HCT116 (cell line): ENCODE measurements at regions not wholly inside any gene's neighbourhood (a gene's known extent, or its start where the extent isn't known, plus 50 kb on each side); places are given as distances from the start of the nearest gene placed in this dataset.

Source experiments
- ATAC-seq: fragments of 200-7000 bp; cut with Tn5 transposase; 2 replicates; pipeline ENCODE4 v1.9.1; 2020; ENCODE audit warnings: mild to moderate bottlenecking, moderate library complexity
- BruUV-seq: library from RNA; stranded (reverse); fragments of 400-500 nt; replicated peaks from 2 replicates; lab custom pipeline; 2021; lab: Mats Ljungman, UMichigan
- CTCF ChIA-PET: fragments of 300-600 bp; sonication (Branson Sonifier 250); formaldehyde crosslinking; loops from one replicate; lab custom pipeline; 2021; ENCODE audit warnings: antibody characterized with exemption; lab: Charles Lee
- POLR2A ChIA-PET: fragments of 300-600, 350-600 bp; sonication (Branson Sonifier 250); formaldehyde crosslinking; loops from one replicate; lab custom pipeline; 2021; ENCODE audit warnings: antibody characterized with exemption; lab: Charles Lee
- RAD21 ChIA-PET, 2 experiments: fragments of 300-600 bp; sonication (Branson Sonifier 250); formaldehyde crosslinking; loops; one replicate each; lab custom pipeline; 2023; ENCODE audit warnings: low total read pairs in 2 of 2; ENCODE audit not compliant: uncharacterized antibody in 2 of 2, unreplicated experiment in 2 of 2, low non-redundant PET in 1 of 2; lab: Charles Lee
- DNase-seq: peaks from one replicate; pipeline ENCODE4 v3.0.0-alpha.2; 2010; ENCODE audit warnings: low read depth, low spot score
- H2AFZ ChIP-seq: fragments of 200-600 bp; shearing (Covaris generic), sonication (generic); 2 replicates; pipeline ENCODE4 v1.6.1; 2017; ENCODE audit warnings: low read depth, mixed run types, mixed read lengths, antibody characterized with exemption, low read length; ENCODE audit not compliant: poor library complexity, severe bottlenecking
- H3K27ac ChIP-seq: 2 replicates; pipeline ENCODE4 v1.5.1; 2012; ENCODE audit warnings: low read depth, low read length
- H3K27me3 ChIP-seq: fragments of 200-600 bp; sonication (generic); 2 replicates; pipeline ENCODE4 v1.6.1; 2016; ENCODE audit warnings: mixed run types, low read length, mixed read lengths; ENCODE audit not compliant: insufficient read depth
- H3K36me3 ChIP-seq, 2 experiments: fragments of 200-500 bp in 1 of 2; fragments of 200-600 bp in 1 of 2; sonication (Bioruptor generic) in 1 of 2; sonication (generic) in 1 of 2; 2 replicates each; pipeline versions ENCODE4 v1.5.1 to v1.6.1; 2014 to 2016; ENCODE audit warnings: low read length in 2 of 2, inconsistent platforms in 1 of 2, mixed read lengths in 1 of 2, mixed run types in 1 of 2; ENCODE audit not compliant: insufficient read depth in 2 of 2, control insufficient read depth in 1 of 2
- H3K4me1 ChIP-seq, 2 experiments: fragments of 200-600 bp in 1 of 2; sonication (generic) in 1 of 2; 2 replicates each; pipeline versions ENCODE4 v1.5.1 to v1.6.1; 2012 to 2017; ENCODE audit warnings: low read length in 2 of 2, inconsistent platforms in 1 of 2, mild to moderate bottlenecking in 1 of 2, mixed read lengths in 1 of 2, mixed run types in 1 of 2, moderate library complexity in 1 of 2; ENCODE audit not compliant: insufficient read depth in 2 of 2, control insufficient read depth in 1 of 2
- H3K4me2 ChIP-seq: fragments of 200-600 bp; sonication (generic); 2 replicates; pipeline ENCODE4 v1.6.1; 2017; ENCODE audit warnings: mixed run types, low read length, mixed read lengths
- H3K4me3 ChIP-seq, 2 experiments: fragments of 200-600 bp in 1 of 2; sonication (generic) in 1 of 2; replicated peaks in 1 of 2; 2 replicates each; pipeline ENCODE4 v1.5.1; 2011 to 2016; ENCODE audit warnings: low read length in 2 of 2, control low read depth in 1 of 2, low read depth in 1 of 2, mild to moderate bottlenecking in 1 of 2, mixed read lengths in 1 of 2, mixed run types in 1 of 2
- H3K79me2 ChIP-seq: fragments of 200-600 bp; sonication (generic); 2 replicates; pipeline ENCODE4 v1.6.1; 2017; ENCODE audit warnings: mild to moderate bottlenecking, mixed run types, low read length, moderate library complexity, mixed read lengths; ENCODE audit not compliant: insufficient read depth
- H3K9ac ChIP-seq: fragments of 200-600 bp; sonication (generic); 2 replicates; pipeline ENCODE4 v1.6.1; 2016; ENCODE audit warnings: low read length, mixed read lengths
- H3K9me2 ChIP-seq: fragments of 200-600 bp; sonication (generic), shearing (Covaris generic); 2 replicates; pipeline ENCODE4 v1.6.1; 2017; ENCODE audit warnings: mixed run types, mild to moderate bottlenecking, moderate library complexity; ENCODE audit not compliant: insufficient read depth
- H3K9me3 ChIP-seq, 2 experiments: fragments of 200-500 bp in 1 of 2; fragments of 200-600 bp in 1 of 2; sonication (Bioruptor generic) in 1 of 2; sonication (generic) in 1 of 2; 2 replicates each; pipeline ENCODE4 v1.6.1; 2014 to 2017; ENCODE audit warnings: low read length in 2 of 2, mixed read lengths in 2 of 2, inconsistent platforms in 1 of 2, low read depth in 1 of 2, mild to moderate bottlenecking in 1 of 2, mixed run types in 1 of 2, moderate library complexity in 1 of 2; ENCODE audit not compliant: control insufficient read depth in 1 of 2, insufficient read depth in 1 of 2
- H4K20me1 ChIP-seq: fragments of 200-600 bp; sonication (generic), shearing (Covaris generic); 2 replicates; pipeline ENCODE4 v1.6.1; 2017; ENCODE audit warnings: mixed run types, mild to moderate bottlenecking, moderate library complexity; ENCODE audit not compliant: insufficient read depth
- ATF3 ChIP-seq: IDR thresholded peaks from 2 replicates; pipeline ENCODE4 v1.6.1; 2012
- CTCF ChIP-seq, 3 experiments: fragments of 200-600 bp in 1 of 3; sonication (generic) in 1 of 3; IDR thresholded peaks in 2 of 3; conservative IDR thresholded peaks in 1 of 3; 2 replicates each; pipeline ENCODE4 v1.5.1; 2012 to 2017; ENCODE audit warnings: low read depth in 2 of 3, low read length in 2 of 3, antibody characterized with exemption in 1 of 3, borderline replicate concordance in 1 of 3, control low read depth in 1 of 3, mild to moderate bottlenecking in 1 of 3, mixed read lengths in 1 of 3, mixed run types in 1 of 3, moderate library complexity in 1 of 3; ENCODE audit not compliant: insufficient read depth in 1 of 3
- EZH2 ChIP-seq: fragments of 200-600 bp; sonication (generic); IDR thresholded peaks from 2 replicates; pipeline ENCODE4 v1.6.1; 2017; ENCODE audit warnings: antibody characterized with exemption, mixed run types
- EZH2phosphoT487 ChIP-seq: fragments of 200-600 bp; IDR thresholded peaks from 2 replicates; pipeline ENCODE4 v1.6.1; 2018; ENCODE audit warnings: antibody characterized with exemption, borderline replicate concordance
- REST ChIP-seq: IDR thresholded peaks from 2 replicates; pipeline ENCODE4 v1.6.1; 2012; ENCODE audit warnings: low read depth
- SIN3A ChIP-seq: IDR thresholded peaks from 2 replicates; pipeline ENCODE4 v1.6.1; 2012; ENCODE audit warnings: low read depth
- TCF7L2 ChIP-seq: IDR thresholded peaks from 2 replicates; pipeline ENCODE4 v1.7.0; 2011; ENCODE audit warnings: borderline replicate concordance, inconsistent platforms; ENCODE audit not compliant: insufficient read depth, insufficient read length; ENCODE audit errors: extremely low read depth
- YY1 ChIP-seq: IDR thresholded peaks from 2 replicates; pipeline ENCODE4 v1.6.1; 2011; ENCODE audit warnings: low read length, low read depth, moderate library complexity, mild to moderate bottlenecking; ENCODE audit not compliant: insufficient replicate concordance; ENCODE audit errors: extremely low read depth
- ZBTB33 ChIP-seq: IDR thresholded peaks from 2 replicates; pipeline ENCODE4 v1.6.1; 2011; ENCODE audit warnings: mild to moderate bottlenecking, low read length, moderate library complexity; ENCODE audit not compliant: insufficient replicate concordance; ENCODE audit errors: extremely low read depth
- ZFX ChIP-seq: fragments of 450-650 bp; IDR thresholded peaks from 2 replicates; pipeline ENCODE4 v1.6.1; 2017
- ZNF274 ChIP-seq: fragments of 200-500 bp; sonication (Bioruptor generic); IDR thresholded peaks from 2 replicates; pipeline ENCODE4 v1.6.1; 2014; ENCODE audit warnings: mild to moderate bottlenecking, low read depth, low read length, inconsistent platforms
- intact Hi-C: fragments of 100-400 bp; cut with micrococcal nuclease; formaldehyde crosslinking; loops from 2 replicates; pipeline ENCODE4 v1.10.0; 2022

GRCh38 chr12:34348836-34349672 lies 326.8 kb downstream of the ALG10 start:
- ChIA-PET CTCF (no interaction called here), POLR2A (no interaction called here), RAD21 (no interaction called here)
- Histone ChIP-seq H3K27me3 (no peaks in the 10 kb centered on the region), H3K27ac (no peak overlapping the region), H3K9me2 (no peaks in the 10 kb centered on the region), H2AFZ (no peak overlapping the region), H4K20me1 (no peaks in the 10 kb centered on the region), H3K9ac (no peak overlapping the region), H3K4me1 (no peaks in the 10 kb centered on the region), H3K9me3 (no peaks in the 10 kb centered on the region), H3K79me2 (no peaks in the 10 kb centered on the region), H3K4me2 (no peak overlapping the region), H3K4me3 (no peak overlapping the region), H3K36me3 (no peaks in the 10 kb centered on the region)
- TF ChIP-seq ZBTB33 (no peak), TCF7L2 (no peak), EZH2 (no peak), CTCF (IDR thresholded peaks at IDR 0.05 in 2 of 3, conservative IDR thresholded peaks at IDR 0.05 in 1 of 3; ENCODE audit: borderline replicate concordance in 1 of 3, insufficient read depth in 1 of 3, low read depth in 2 of 3, low read length in 2 of 3) (no peak), REST (no peak), YY1 (no peak), SIN3A (no peak), ZNF274 (no peak), EZH2phosphoT487 (no peak), ATF3 (no peak), ZFX (no peak)
- ATAC-seq = no peak
- DNase-seq = no peak
- BruUV-seq = no TSS peak
- intact Hi-C loops = no loop called here
